ENCODE measurements at regions not wholly inside any gene's neighbourhood (a gene's known extent, or its start where the extent isn't known, plus 50 kb on each side); places are given as distances from the start of the nearest gene placed in this dataset.

DNA sequence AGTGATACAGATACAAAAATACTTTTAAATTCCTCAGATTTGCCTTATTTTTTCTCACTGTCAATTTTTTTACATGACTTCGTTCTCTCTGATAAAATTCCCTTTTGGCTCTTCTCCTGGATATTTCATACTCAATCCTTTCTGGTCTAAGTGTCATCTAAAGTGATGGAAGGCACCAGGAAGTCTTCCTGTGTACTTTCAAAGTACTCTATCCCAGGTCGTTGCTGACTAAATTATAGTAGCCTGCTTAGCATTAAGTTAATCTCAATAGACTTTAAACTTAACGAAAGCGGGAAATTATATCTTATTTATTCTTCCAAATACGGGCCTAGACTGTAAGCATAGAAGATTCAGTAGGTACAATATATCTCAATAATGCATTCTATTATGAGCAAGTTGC, 67.8 kb downstream of the CASP12 start:
- Histone ChIP-seq H3K4me2 (ENCODE audit: extremely low read depth, insufficient read depth, low read length) (no peak overlapping the region), H3K27me3 (ENCODE audit: control insufficient read depth, insufficient read depth, low read length) (no peaks in the 10 kb centered on the region), H3K4me1 (ENCODE audit: control insufficient read depth, extremely low read depth, insufficient read depth, low read length) (no peaks in the 10 kb centered on the region), H3K9me3 (ENCODE audit: control insufficient read depth, insufficient read depth, low read depth, low read length) (no peaks in the 10 kb centered on the region), H3K9ac (ENCODE audit: insufficient read depth, low read length) (no peak overlapping the region), H3K4me3 (replicated peaks in 1 of 4; ENCODE audit: control extremely low read depth in 1 of 4, insufficient read depth in 1 of 4, low read depth in 3 of 4, low read length in 4 of 4) (no peak overlapping the region), H3K27ac (ENCODE audit: insufficient read depth, low read length) (no peak overlapping the region), H3K79me2 (ENCODE audit: control insufficient read depth, insufficient read depth, low read length) (no peaks in the 10 kb centered on the region), H2AFZ (ENCODE audit: low read length) (no peak overlapping the region), H3K36me3 (ENCODE audit: control insufficient read depth, insufficient read depth, low read length) (no peaks in the 10 kb centered on the region), H4K20me1 (ENCODE audit: control insufficient read depth, extremely low read depth, insufficient read depth, low read length) (no peaks in the 10 kb centered on the region)
- TF ChIP-seq CTCF (conservative IDR thresholded peaks at IDR 0.05 in 1 of 2, IDR thresholded peaks at IDR 0.05 in 1 of 2; ENCODE audit: low read depth in 1 of 2, low read length in 2 of 2) = no peak
- TF ChIP-seq EZH2 (IDR thresholded peaks at IDR 0.05; ENCODE audit: low read length, missing control alignments) = no peak
- no peak for DNase-seq (ENCODE audit: low read depth in 2 of 2)

- H2AFZ ChIP-seq (ENCODE audit: low read length) = no peak overlapping the region
- TF ChIP-seq EZH2 (IDR thresholded peaks at IDR 0.05; ENCODE audit: low read length, missing control alignments) (no peak), CTCF (conservative IDR thresholded peaks at IDR 0.05 in 1 of 2, IDR thresholded peaks at IDR 0.05 in 1 of 2; ENCODE audit: low read depth in 1 of 2, low read length in 2 of 2) (no peak)
- H3K4me1 ChIP-seq (ENCODE audit: control insufficient read depth, extremely low read depth, insufficient read depth, low read length) = no peaks in the 10 kb centered on the region
- H3K4me3 ChIP-seq (replicated peaks in 1 of 4; ENCODE audit: control extremely low read depth in 1 of 4, insufficient read depth in 1 of 4, low read depth in 3 of 4, low read length in 4 of 4) = no peak overlapping the region
- no peak overlapping the region for H3K4me2 ChIP-seq (ENCODE audit: extremely low read depth, insufficient read depth, low read length)
- peak; percentile 76 to 81 for DNase-seq (ENCODE audit: low read depth in 2 of 2)
- H3K36me3 ChIP-seq (ENCODE audit: control insufficient read depth, insufficient read depth, low read length) = no peaks in the 10 kb centered on the region
- H3K9me3 ChIP-seq (ENCODE audit: control insufficient read depth, insufficient read depth, low read depth, low read length) = no peaks in the 10 kb centered on the region
- H3K79me2 ChIP-seq (ENCODE audit: control insufficient read depth, insufficient read depth, low read length) = no peaks in the 10 kb centered on the region
- no peaks in the 10 kb centered on the region for H4K20me1 ChIP-seq (ENCODE audit: control insufficient read depth, extremely low read depth, insufficient read depth, low read length)
- no peak overlapping the region for H3K9ac ChIP-seq (ENCODE audit: insufficient read depth, low read length)
- no peaks in the 10 kb centered on the region for H3K27me3 ChIP-seq (ENCODE audit: control insufficient read depth, insufficient read depth, low read length)
- no peak overlapping the region for H3K27ac ChIP-seq (ENCODE audit: insufficient read depth, low read length)
Observed at GRCh38 chr11:104830080-104830479, 68.2 kb downstream of the CASP12 start.

DNA sequence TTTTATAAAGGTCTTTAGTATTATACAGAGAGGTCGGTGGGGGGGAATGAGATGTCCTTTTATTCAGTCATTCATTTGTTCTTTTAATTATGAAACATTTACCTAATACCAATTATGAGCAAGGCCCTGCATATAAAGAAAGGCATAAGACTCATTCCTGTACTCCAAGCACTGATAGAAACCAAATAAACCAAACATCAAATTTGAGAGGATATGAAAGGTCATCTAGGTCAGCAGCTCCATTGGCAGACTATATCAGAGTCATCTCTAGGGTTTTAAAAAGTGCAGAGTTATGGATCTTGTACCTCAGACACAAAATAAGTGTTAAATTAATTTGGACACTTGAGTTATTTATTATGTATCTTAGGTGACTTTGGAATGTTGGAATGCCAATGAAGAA, 71.5 kb downstream of the CASP12 start:
- Histone ChIP-seq H3K9me3 (ENCODE audit: control insufficient read depth, insufficient read depth, low read depth, low read length) (no peaks in the 10 kb centered on the region), H3K4me2 (ENCODE audit: extremely low read depth, insufficient read depth, low read length) (no peak overlapping the region), H4K20me1 (ENCODE audit: control insufficient read depth, extremely low read depth, insufficient read depth, low read length) (no peaks in the 10 kb centered on the region), H3K4me1 (ENCODE audit: control insufficient read depth, extremely low read depth, insufficient read depth, low read length) (no peaks in the 10 kb centered on the region), H3K27me3 (ENCODE audit: control insufficient read depth, insufficient read depth, low read length) (no peaks in the 10 kb centered on the region), H3K36me3 (ENCODE audit: control insufficient read depth, insufficient read depth, low read length) (no peaks in the 10 kb centered on the region), H3K9ac (ENCODE audit: insufficient read depth, low read length) (no peak overlapping the region), H2AFZ (ENCODE audit: low read length) (no peak overlapping the region), H3K27ac (ENCODE audit: insufficient read depth, low read length) (no peak overlapping the region), H3K4me3 (replicated peaks in 1 of 4; ENCODE audit: control extremely low read depth in 1 of 4, insufficient read depth in 1 of 4, low read depth in 3 of 4, low read length in 4 of 4) (no peak overlapping the region), H3K79me2 (ENCODE audit: control insufficient read depth, insufficient read depth, low read length) (no peaks in the 10 kb centered on the region)
- no peak for DNase-seq (ENCODE audit: low read depth in 2 of 2)
- TF ChIP-seq EZH2 (IDR thresholded peaks at IDR 0.05; ENCODE audit: low read length, missing control alignments) (no peak), CTCF (conservative IDR thresholded peaks at IDR 0.05 in 1 of 2, IDR thresholded peaks at IDR 0.05 in 1 of 2; ENCODE audit: low read depth in 1 of 2, low read length in 2 of 2) (no peak)
